C4-2B (cell line): ENCODE measurements at regions not wholly inside any gene's neighbourhood (a gene's known extent, or its start where the extent isn't known, plus 50 kb on each side); places are given as distances from the start of the nearest gene placed in this dataset.
"Not testable (repeated sequence)": the region's sequence is repeated elsewhere in the genome, so short reads cannot be mapped to it uniquely, and the experiment has no call there.

ENCODE experiments used
- H3K27ac ChIP-seq: fragments of 450-650 bp; 2 replicates; pipeline ENCODE4 v1.5.1; 2017
- ZFX ChIP-seq: fragments of 450-650 bp; IDR thresholded peaks from 2 replicates; pipeline ENCODE4 v1.6.1; 2017
- TF ChIP-seq, protein P1 (sequence below): fragments of 450-650 bp; conservative IDR thresholded peaks from 2 replicates; pipeline ENCODE4 v1.5.1; 2017; ENCODE audit warnings: mild to moderate bottlenecking

DNA sequence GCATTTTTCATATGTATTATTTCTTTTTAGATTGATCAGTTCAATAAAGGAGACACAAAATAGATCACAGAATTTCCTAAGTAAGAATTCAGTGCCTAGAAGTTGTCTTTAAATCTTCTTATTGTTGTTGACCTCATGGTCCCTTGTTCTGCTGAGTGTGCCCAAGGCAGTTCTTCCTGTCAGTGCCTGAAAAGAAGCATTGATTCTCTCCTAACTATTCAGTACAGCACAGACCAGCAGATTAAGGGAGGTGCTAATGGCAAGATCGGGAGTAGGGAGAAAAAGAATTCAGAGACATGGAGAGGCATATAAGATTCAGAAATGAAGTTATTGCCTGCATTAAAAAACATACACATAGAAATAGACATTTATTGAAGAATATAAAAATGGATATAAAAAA lies 180.5 kb upstream of the PCDH9 start:
- TF ChIP-seq, protein P1, sequence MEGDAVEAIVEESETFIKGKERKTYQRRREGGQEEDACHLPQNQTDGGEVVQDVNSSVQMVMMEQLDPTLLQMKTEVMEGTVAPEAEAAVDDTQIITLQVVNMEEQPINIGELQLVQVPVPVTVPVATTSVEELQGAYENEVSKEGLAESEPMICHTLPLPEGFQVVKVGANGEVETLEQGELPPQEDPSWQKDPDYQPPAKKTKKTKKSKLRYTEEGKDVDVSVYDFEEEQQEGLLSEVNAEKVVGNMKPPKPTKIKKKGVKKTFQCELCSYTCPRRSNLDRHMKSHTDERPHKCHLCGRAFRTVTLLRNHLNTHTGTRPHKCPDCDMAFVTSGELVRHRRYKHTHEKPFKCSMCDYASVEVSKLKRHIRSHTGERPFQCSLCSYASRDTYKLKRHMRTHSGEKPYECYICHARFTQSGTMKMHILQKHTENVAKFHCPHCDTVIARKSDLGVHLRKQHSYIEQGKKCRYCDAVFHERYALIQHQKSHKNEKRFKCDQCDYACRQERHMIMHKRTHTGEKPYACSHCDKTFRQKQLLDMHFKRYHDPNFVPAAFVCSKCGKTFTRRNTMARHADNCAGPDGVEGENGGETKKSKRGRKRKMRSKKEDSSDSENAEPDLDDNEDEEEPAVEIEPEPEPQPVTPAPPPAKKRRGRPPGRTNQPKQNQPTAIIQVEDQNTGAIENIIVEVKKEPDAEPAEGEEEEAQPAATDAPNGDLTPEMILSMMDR: no peak
- TF ChIP-seq ZFX: no peak

DNA sequence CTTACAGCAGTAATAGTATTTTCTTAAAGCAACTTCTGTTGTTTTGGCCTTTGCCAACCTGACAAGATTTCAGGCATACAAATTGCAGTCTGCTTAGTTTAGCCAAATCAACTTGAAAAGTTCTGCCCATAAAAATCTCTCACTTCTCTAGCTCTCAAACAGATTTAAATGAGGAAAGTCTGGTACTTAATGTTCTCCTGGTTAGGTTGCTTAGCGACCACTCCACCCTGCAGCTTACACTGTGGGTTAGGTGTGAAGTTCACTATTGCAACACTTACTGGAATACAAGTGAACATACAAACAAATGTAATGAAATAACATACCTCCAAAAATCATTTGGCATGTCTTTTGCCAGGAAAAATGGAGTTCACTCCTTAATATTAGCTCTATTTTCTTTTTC lies 178.7 kb upstream of the PCDH9 start:
- TF ChIP-seq ZFX: no peak
- TF ChIP-seq, protein P1: no peak
- H3K27ac ChIP-seq: no peak overlapping the region

More for the DNA sequence above, 180.5 kb upstream of the PCDH9 start:
- no peak overlapping the region for H3K27ac ChIP-seq

DNA sequence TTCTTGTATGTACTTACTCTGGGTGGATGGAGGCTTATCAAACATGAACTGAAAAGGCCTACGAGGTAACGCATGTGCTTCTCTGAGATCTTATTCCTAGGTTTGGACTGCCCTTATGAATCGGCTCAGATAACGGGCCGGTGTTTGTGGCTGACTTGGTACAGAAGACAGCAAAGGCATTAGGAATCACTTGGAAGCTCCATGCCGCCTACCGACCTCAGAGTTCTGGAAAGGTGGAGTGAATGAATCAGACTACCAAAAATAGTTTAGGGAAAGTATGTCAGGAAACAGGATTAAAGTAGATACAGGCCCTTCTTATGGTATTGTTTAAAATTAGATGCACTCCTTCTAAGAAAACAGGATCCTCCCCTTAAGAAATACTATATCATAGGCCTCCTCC lies 172.4 kb upstream of the PCDH9 start:
- no peak overlapping the region for H3K27ac ChIP-seq
- TF ChIP-seq ZFX: no peak
- TF ChIP-seq, protein P1: no peak

DNA sequence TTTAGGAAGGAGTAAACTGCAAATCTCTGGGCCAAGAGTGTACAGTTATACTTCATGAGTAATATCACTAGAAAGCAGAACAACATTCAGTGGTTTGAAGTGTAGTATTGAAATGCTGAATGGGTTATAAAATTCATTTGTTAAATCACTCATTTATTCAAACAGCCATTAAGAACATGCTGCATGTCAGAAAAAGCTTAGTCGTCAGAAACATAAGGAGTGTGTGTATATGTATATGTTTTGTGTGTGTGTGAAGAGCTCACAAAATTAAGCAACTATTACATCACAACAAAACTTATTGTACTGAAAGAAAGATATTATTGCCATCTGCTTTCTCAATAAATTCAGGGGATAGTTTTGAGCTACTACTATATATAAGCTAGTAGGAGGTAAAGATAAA lies 165.4 kb upstream of the PCDH9 start:
- H3K27ac ChIP-seq: no peak overlapping the region
- TF ChIP-seq, protein P1: no peak
- no peak for TF ChIP-seq ZFX

DNA sequence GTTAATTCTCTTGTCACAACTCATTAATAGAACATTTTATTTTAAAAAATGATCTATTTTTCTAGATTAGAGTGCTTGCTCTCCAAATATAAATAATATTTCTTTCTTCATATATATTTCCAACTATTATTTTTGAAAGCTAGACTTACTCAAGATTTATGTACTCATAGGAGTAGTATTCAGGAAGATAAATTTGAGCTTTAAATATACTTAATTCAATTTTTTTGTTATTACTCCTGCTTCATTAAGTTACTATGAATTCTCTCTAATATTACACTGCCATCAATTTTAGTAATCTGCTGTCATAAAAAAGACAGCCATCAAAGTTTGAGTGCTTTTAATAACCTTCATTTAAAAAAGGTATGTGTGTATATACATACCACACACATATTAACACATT lies 161.9 kb upstream of the PCDH9 start:
- TF ChIP-seq ZFX: no peak
- TF ChIP-seq, protein P1: no peak
- no peak overlapping the region for H3K27ac ChIP-seq

DNA sequence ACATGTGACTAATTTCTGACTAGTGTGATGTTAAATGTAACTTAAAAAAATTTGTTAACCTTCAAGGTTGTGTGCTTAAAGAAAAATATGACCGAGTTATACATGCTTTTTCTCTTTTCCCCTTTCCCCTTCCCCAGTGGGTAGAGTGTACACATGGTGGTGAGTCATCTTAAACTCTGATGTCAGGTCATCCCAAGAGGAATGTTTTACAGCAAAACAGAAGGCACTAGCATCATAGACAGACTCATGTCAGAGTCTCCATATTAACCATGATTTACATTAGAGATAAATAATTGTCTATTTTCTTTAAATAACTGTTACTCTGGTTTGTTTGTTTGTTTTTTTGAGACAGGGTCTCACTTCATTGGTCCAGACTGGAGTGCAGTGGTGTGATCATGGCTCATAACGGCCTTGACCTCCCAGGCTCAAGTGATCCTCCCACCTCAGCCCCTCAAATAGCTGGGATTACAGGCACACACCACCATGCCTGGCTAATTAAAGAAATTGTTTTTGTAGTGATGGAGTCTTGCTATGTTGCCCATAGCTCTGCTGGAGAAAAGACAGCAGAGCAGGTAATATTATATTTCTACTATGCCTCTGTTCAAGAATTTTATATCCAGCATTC lies 160.4 kb upstream of the PCDH9 start:
- TF ChIP-seq ZFX: no peak
- TF ChIP-seq, protein P1: no peak
- H3K27ac ChIP-seq: no peak overlapping the region

DNA sequence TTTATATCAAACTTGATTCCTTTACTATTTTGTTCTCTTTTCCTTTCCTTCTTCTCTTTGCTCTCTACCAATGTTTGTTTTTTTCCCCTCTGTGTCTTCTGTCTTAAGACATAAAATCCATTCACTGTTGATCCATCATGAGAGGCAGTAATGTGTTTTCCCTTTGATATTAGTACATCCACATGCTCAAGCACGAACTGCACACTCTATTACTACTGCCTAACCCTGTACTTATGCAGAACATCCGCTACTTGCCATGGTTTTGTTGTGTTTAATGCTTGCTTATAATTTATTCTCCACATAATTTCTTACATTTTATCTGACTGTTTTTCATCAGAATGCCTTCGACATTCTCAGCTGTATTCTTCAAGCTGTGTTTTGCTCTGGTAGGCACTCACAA lies 159.0 kb upstream of the PCDH9 start:
- no peak for TF ChIP-seq ZFX
- TF ChIP-seq, protein P1: no peak
- H3K27ac ChIP-seq: no peak overlapping the region

DNA sequence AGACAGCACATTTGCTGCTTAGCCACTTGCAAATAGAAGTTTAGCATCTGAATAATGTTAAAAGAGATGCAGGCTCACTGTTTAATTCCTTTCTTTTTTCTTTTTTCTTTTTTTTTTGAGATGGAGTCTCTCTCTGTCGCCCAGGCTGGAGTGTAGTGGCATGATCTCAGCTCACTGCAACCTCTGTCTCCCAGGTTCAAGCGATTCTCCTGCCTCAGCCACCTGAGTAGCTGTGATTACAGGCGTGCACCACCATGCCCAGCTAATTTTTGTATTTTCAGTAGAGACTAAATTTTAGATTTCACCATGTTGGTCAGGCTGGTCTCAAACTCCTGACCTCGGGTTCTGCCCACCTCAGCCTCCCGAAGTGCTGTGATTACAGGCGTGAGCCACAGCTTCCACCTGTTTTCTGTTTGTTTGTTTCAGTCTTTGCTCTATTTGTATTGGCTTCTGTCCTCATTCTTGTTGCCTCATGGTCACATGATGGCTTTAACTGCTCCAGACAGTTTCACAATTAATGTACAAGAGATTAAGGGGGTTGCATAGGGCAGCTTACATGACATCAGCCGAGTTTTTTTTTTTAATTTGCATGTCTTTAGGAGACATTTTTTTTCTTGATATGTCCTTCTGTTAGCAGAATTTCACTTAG lies 153.1 kb upstream of the PCDH9 start:
- not testable (repeated sequence) for H3K27ac ChIP-seq
